SH-SY5Y (cell line): ENCODE measurements at regions not wholly inside any gene's neighbourhood (a gene's known extent, or its start where the extent isn't known, plus 50 kb on each side); places are given as distances from the start of the nearest gene placed in this dataset.

Experiments used
- GATA2 ChIP-seq: IDR thresholded peaks from 2 replicates; pipeline ENCODE4 v1.6.1; 2011; ENCODE audit warnings: mild to moderate bottlenecking, low read depth, low read length
- GATA3 ChIP-seq: IDR thresholded peaks from 2 replicates; pipeline ENCODE4 v1.6.1; 2011; ENCODE audit warnings: low read depth, mild to moderate bottlenecking, low read length, moderate library complexity

DNA sequence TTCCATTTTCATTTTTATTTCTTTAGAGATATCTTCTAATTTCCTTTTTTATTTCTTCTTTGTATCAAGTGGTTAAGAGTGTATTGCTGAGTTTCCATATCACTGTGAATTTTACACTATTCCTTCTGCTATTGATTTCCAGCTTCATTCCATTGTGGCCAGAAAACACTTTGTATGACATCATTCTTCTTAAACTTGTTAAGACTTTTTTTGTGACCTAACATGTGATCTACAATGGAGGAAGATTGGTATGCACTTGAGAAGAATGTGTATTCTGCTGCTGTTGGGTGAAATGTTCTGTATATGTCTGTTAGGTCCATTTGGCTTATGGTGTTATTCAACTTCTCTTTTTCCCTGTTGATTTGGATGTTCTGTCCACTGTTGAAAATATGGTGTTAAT, 274.2 kb upstream of the PUM3 start:
- TF ChIP-seq GATA2 (no peak), GATA3 (no peak)
